GM18873 (cell line): ENCODE measurements at regions not wholly inside any gene's neighbourhood (a gene's known extent, or its start where the extent isn't known, plus 50 kb on each side); places are given as distances from the start of the nearest gene placed in this dataset.
"Not testable (repeated sequence)": the region's sequence is repeated elsewhere in the genome, so short reads cannot be mapped to it uniquely, and the experiment has no call there.

Experiments used
- ATAC-seq: cut with Tn5 transposase; IDR thresholded peaks from one replicate; pipeline ENCODE4 v1.9.1; 2021; ENCODE audit warnings: mild to moderate bottlenecking, moderate library complexity, moderate number of reproducible peaks; ENCODE audit not compliant: unreplicated experiment, low FRiP score

GRCh38 chr22:47422736-47423135, 660.3 kb downstream of the TBC1D22A start:
- ATAC-seq, result no peak

GRCh38 chr22:47421846-47422245, 659.4 kb downstream of the TBC1D22A start:
- no peak for ATAC-seq

- no peak for ATAC-seq
Observed at GRCh38 chr22:47420211-47420610, 657.8 kb downstream of the TBC1D22A start.

GRCh38 chr22:47419239-47419638, 656.8 kb downstream of the TBC1D22A start:
- no peak for ATAC-seq

- ATAC-seq, result no peak
Observed at GRCh38 chr22:47417699-47418098, 655.2 kb downstream of the TBC1D22A start.

- ATAC-seq, result no peak
Observed at GRCh38 chr22:47411006-47411405, 648.6 kb downstream of the TBC1D22A start.

- no peak for ATAC-seq
Observed at GRCh38 chr22:47409539-47410275, 647.3 kb downstream of the TBC1D22A start.

GRCh38 chr22:47408409-47408808, 646.0 kb downstream of the TBC1D22A start:
- ATAC-seq, result no peak

- no peak for ATAC-seq
Observed at GRCh38 chr22:47407461-47408025, 645.1 kb downstream of the TBC1D22A start.

GRCh38 chr22:47406896-47407295, 644.4 kb downstream of the TBC1D22A start:
- no peak for ATAC-seq

GRCh38 chr22:47406180-47406834, 643.9 kb downstream of the TBC1D22A start:
- ATAC-seq, result no peak

- ATAC-seq, result not testable (repeated sequence)
Observed at GRCh38 chr22:47405222-47405621, 642.8 kb downstream of the TBC1D22A start.

- ATAC-seq, result no peak
Observed at GRCh38 chr22:47402876-47403525, 640.6 kb downstream of the TBC1D22A start.

GRCh38 chr22:47401976-47402770, 639.7 kb downstream of the TBC1D22A start:
- ATAC-seq, result no peak

GRCh38 chr22:47401592-47401898, 639.1 kb downstream of the TBC1D22A start:
- ATAC-seq, result no peak

- ATAC-seq, result no peak
Observed at GRCh38 chr22:47400701-47401591, 638.5 kb downstream of the TBC1D22A start.

GRCh38 chr22:47400131-47400530, 637.7 kb downstream of the TBC1D22A start:
- not testable (repeated sequence) for ATAC-seq

- no peak for ATAC-seq
Observed at GRCh38 chr22:47398921-47399790, 636.7 kb downstream of the TBC1D22A start.

- ATAC-seq, result no peak
Observed at GRCh38 chr22:47398491-47398890, 636.0 kb downstream of the TBC1D22A start.
